IPS DF 6.9 (cell line): ENCODE measurements at regions not wholly inside any gene's neighbourhood (a gene's known extent, or its start where the extent isn't known, plus 50 kb on each side); places are given as distances from the start of the nearest gene placed in this dataset.

Source experiments
- DNase-seq: peaks from one replicate; pipeline ENCODE4 v3.0.0-alpha.2; 2013; ENCODE audit warnings: low read depth, low spot score
- H3K27ac ChIP-seq: one replicate; pipeline ENCODE4 v1.5.1; 2013; ENCODE audit warnings: low read length, control low read depth
- H3K27me3 ChIP-seq: 2 replicates; pipeline ENCODE4 v1.6.1; 2013; ENCODE audit warnings: mild to moderate bottlenecking, low read length; ENCODE audit not compliant: control insufficient read depth, insufficient read depth
- H3K36me3 ChIP-seq: 2 replicates; pipeline ENCODE4 v1.6.1; 2013; ENCODE audit warnings: low read length; ENCODE audit not compliant: control insufficient read depth, insufficient read depth
- H3K4me1 ChIP-seq: 2 replicates; pipeline ENCODE4 v1.6.1; 2013; ENCODE audit warnings: low read length; ENCODE audit not compliant: control insufficient read depth, insufficient read depth
- H3K4me3 ChIP-seq: 2 replicates; pipeline ENCODE4 v1.5.1; 2013; ENCODE audit warnings: mild to moderate bottlenecking, low read length
- H3K9me3 ChIP-seq: 2 replicates; pipeline ENCODE4 v1.6.1; 2013; ENCODE audit warnings: low read length, inconsistent platforms; ENCODE audit not compliant: control insufficient read depth, insufficient read depth
- WGBS: extraction: QIAGEN DNeasy Blood & Tissue Kit; methylation state at CpG from one replicate; pipeline ENCODE4 v1.1.7; 2013; ENCODE audit warnings: mixed read lengths, missing lambda C conversion rate; ENCODE audit not compliant: insufficient read length, insufficient coverage; 5-methylcytosine and 5-hydroxymethylcytosine counted together

DNA sequence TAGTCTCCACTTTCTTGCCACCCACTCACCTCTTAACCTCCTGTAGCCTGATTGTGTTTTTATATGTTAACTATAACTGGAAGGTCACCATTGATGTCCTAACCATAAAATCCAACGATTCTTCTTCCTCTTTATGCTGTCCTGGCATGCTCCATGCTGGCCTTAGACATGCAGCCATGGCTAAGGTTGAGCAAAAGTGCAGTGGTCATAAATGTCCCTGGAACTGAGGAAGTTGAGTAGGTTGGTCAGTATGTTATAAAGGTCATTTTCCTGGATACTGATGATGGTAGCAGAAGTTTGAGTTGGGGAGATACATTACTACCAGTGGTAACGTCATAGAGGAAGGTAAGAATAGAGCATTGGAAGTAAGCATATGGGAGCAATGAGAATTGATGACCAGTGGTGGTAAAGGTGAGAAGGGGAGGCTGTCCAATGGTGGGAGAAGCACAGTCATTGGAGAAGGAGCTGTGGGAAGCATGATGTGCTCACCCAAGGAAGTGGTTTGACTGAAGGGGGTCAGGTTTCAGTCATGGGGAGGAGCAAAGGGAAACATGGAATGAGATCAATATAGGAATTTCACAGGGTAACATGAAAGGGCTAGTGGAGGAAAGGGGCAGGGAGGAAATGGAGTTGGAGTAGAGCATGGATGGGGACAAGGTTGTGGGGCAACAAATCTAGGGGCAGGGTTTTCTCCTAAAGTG is 240.8 kb downstream of the DACT1 start:
- WGBS: no CpG with 5 or more reads among the region's 2 CpGs
- no peaks in the 10 kb centered on the region for H3K36me3 ChIP-seq
- H3K27ac ChIP-seq: no peak overlapping the region
- H3K9me3 ChIP-seq: no peaks in the 10 kb centered on the region
- no peaks in the 10 kb centered on the region for H3K4me1 ChIP-seq
- H3K4me3 ChIP-seq: no peak overlapping the region
- no peaks in the 10 kb centered on the region for H3K27me3 ChIP-seq
- DNase-seq: no peak

DNA sequence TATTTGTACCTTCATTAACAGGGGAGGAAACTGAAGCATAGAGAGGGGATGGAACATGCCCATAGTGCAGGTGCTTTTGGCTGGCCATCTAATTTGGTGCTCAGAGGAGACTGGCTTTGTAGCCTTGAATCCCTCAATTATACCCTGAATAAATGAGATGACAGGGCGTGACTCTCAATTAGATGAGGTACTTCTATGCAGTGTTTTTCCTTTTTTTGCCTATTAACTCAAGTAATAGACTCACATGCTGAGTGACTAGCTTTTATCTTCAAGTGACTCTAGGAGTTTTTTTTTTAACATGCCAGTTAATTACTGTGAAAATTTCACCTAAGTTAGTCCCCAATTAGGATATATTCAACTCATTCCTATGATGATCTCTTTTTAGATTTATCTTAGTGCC is 243.7 kb downstream of the DACT1 start:
- DNase-seq: no peak
- Histone ChIP-seq H3K4me1 (no peaks in the 10 kb centered on the region), H3K9me3 (no peaks in the 10 kb centered on the region), H3K4me3 (no peak overlapping the region), H3K27me3 (no peaks in the 10 kb centered on the region), H3K36me3 (no peaks in the 10 kb centered on the region), H3K27ac (no peak overlapping the region)
- no CpG with 5 or more reads among the region's 1 CpG for WGBS

DNA sequence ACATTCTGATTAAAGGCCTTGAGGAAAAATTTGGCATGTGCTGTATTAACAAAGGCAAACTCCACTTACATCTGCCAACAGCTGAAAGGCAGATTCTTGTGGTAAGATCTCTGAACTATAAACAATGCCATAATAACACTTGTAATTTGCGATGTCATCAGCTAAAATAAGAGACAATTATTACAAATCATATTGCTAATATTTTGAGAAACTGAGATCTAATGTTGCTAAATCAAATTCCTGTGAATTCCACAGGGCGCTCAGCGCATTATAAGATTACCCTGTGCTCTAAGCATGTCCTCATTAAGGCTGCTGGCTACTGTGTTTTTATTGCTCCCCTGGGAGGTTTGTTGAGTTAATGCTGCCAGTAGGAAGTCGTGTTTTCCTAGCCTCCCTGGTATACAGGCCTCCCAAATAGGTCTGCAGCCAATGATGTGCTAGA is 244.8 kb downstream of the DACT1 start:
- no peaks in the 10 kb centered on the region for H3K9me3 ChIP-seq
- H3K27me3 ChIP-seq: no peaks in the 10 kb centered on the region
- no peaks in the 10 kb centered on the region for H3K4me1 ChIP-seq
- no peaks in the 10 kb centered on the region for H3K36me3 ChIP-seq
- H3K4me3 ChIP-seq: no peak overlapping the region
- no CpG with 5 or more reads among the region's 4 CpGs for WGBS
- no peak overlapping the region for H3K27ac ChIP-seq
- DNase-seq: no peak

DNA sequence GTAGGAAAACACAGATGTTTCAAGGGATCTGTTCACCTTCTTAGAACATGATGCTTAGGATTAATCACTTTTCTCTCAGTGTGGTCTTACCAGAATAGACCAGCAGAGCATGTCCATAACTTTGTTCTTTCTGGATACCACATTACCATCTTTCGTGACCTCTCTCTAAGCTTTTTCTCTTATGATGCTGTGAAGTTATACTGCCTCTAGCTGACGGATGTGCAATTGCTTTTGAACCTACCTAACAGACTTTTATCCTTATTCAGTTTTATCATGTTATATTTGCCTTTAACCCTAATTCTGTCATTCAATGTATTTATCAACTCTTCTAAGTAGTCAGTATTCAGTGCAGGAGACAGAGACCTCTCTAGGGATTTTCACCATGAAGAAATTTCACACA is 246.7 kb downstream of the DACT1 start:
- no CpG with 5 or more reads among the region's 2 CpGs for WGBS
- Histone ChIP-seq H3K27ac (no peak overlapping the region), H3K9me3 (no peaks in the 10 kb centered on the region), H3K36me3 (no peaks in the 10 kb centered on the region), H3K27me3 (no peaks in the 10 kb centered on the region), H3K4me3 (no peak overlapping the region), H3K4me1 (no peaks in the 10 kb centered on the region)
- no peak for DNase-seq

DNA sequence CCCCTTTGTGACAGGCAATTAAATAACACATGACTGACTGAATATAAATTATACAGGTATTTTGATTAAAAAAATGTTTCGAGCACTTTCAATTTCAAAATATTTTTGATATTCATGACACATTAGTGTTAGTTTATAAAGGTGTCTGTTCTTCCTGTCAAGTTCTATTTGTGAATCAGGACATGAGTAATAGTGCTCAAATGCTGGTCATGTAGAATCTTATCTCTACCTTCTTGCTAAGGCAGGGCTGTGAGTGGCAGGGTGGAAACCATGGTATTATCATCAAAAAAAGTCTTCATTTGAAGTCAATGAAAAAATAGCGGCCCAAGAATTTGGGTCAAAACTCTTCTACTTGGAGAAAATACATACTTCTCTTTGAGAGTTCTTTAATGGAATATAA is 250.2 kb downstream of the DACT1 start:
- H3K27me3 ChIP-seq: no peaks in the 10 kb centered on the region
- no peak overlapping the region for H3K4me3 ChIP-seq
- no peak for DNase-seq
- no CpG with 5 or more reads among the region's 2 CpGs for WGBS
- H3K4me1 ChIP-seq: no peaks in the 10 kb centered on the region
- no peak overlapping the region for H3K27ac ChIP-seq
- no peaks in the 10 kb centered on the region for H3K9me3 ChIP-seq
- no peaks in the 10 kb centered on the region for H3K36me3 ChIP-seq

DNA sequence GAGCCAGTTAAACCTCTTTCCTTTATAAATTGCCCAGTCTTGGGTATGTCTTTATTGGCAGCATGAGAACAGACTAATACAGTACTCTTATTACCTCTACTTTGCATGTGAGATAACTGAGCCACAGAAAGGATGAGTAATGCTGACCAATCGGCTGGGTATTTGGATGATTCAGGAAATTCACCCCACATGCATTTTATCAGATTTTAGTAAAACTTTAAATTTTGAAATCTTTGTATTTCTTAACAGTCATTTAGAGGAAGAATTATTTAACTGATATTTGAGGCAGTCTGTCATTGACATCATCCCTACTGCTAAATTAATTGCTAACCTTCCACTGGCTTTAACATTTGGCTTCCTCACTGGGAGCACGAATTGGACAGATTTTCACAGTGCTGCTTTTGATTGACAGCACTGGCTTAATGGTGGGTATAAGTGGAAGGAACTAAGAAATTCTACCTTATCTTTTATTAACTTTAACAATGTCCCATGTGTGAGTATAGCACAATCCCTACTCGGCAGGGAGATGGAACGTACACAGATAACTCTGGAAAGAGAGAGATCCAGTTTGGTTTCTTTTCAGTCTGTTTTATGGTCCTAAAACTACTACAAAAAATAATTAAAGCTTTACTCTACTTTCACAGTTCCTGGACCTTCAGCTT is 261.0 kb downstream of the DACT1 start:
- Histone ChIP-seq H3K4me1 (no peaks in the 10 kb centered on the region), H3K4me3 (no peak overlapping the region), H3K27ac (no peak overlapping the region), H3K9me3 (no peaks in the 10 kb centered on the region), H3K36me3 (no peaks in the 10 kb centered on the region), H3K27me3 (no peaks in the 10 kb centered on the region)
- no CpG with 5 or more reads among the region's 4 CpGs for WGBS
- no peak for DNase-seq

DNA sequence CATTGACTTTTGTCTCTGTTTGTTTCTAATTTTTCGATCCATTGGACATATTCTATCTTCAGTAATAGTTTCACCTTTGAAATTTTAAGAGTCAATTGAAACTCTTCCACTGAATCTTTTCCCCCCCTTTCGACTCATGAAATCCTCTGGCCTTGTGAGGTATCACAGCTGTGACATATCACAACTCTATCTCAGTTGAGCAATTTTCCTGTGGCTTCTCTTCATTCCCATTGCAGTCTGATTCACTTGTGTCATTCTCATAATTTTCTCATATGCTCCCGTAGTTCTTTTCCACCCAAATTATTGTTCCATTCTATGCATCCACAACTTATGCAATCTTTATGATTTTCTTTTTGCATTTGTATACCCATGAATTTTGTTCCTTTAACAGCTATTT is 261.6 kb downstream of the DACT1 start:
- Histone ChIP-seq H3K27ac (no peak overlapping the region), H3K27me3 (no peaks in the 10 kb centered on the region), H3K9me3 (no peaks in the 10 kb centered on the region), H3K36me3 (no peaks in the 10 kb centered on the region), H3K4me1 (no peaks in the 10 kb centered on the region), H3K4me3 (no peak overlapping the region)
- DNase-seq: no peak
- WGBS: no CpG with 5 or more reads among the region's 3 CpGs

DNA sequence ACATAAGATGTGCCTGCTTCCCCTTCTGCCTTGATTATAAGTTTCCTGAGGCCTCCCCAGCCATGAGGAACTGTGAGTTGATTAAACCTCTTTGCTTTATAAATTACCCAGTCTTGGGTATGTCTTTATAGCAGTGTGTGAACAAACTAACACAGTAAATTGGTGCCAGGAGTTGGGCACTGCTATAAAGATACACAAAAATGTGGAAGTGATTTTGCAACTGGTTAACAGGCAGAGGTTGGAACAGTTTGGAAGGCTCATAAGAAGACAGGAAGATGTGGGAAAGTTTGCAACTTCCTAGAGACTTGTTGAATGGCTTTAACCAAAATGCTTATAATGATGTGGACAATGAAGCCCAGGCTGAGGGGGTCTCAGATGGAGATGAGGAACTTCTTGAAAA is 264.1 kb downstream of the DACT1 start:
- no peak overlapping the region for H3K4me3 ChIP-seq
- DNase-seq: no peak
- H3K9me3 ChIP-seq: no peaks in the 10 kb centered on the region
- no peak overlapping the region for H3K27ac ChIP-seq
- H3K36me3 ChIP-seq: no peaks in the 10 kb centered on the region
- H3K4me1 ChIP-seq: no peaks in the 10 kb centered on the region
- no peaks in the 10 kb centered on the region for H3K27me3 ChIP-seq

DNA sequence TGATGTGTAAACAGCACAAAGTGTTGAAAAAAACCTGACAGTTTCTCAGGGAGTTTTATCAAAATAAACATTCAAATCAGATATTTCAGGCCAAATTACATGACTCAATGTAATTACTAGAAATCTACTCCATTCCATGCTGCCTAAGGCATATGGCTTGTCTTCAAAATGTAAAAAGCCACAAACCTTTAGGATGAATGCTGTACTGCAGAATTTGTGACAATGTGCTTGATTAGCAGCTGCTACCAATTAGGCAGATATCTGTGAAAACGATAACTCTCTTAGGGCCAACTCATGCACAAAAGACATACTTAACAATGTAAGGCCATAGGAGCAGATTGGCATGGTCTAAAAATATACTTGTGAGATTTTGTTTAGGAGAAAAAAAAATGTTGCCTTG is 267.0 kb downstream of the DACT1 start:
- DNase-seq: no peak
- no peaks in the 10 kb centered on the region for H3K36me3 ChIP-seq
- no peaks in the 10 kb centered on the region for H3K4me1 ChIP-seq
- H3K27ac ChIP-seq: no peak overlapping the region
- H3K9me3 ChIP-seq: no peaks in the 10 kb centered on the region
- no CpG with 5 or more reads among the region's 1 CpG for WGBS
- no peak overlapping the region for H3K4me3 ChIP-seq
- H3K27me3 ChIP-seq: no peaks in the 10 kb centered on the region

DNA sequence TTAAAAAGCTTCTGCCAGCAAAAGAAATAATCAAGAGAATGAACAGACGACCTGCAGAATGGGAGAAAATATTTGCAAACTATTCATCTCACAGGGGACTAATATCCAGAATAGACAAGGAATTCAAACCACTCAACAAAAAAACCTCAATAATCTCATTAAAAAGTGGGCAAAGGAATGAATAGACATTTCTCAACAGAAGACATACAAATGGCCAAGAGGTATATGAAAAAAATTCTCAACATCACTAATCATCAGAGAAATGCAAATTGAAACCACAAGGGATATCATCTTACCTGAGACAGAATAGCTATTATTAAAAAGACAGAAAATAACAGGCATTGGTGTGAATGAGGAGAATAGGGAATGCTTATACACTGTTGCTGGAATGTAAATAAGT is 270.0 kb downstream of the DACT1 start:
- Histone ChIP-seq H3K27me3 (no peaks in the 10 kb centered on the region), H3K36me3 (no peaks in the 10 kb centered on the region), H3K9me3 (no peaks in the 10 kb centered on the region), H3K4me3 (no peak overlapping the region), H3K4me1 (no peaks in the 10 kb centered on the region), H3K27ac (no peak overlapping the region)
- no CpG with 5 or more reads among the region's 1 CpG for WGBS
- no peak for DNase-seq

DNA sequence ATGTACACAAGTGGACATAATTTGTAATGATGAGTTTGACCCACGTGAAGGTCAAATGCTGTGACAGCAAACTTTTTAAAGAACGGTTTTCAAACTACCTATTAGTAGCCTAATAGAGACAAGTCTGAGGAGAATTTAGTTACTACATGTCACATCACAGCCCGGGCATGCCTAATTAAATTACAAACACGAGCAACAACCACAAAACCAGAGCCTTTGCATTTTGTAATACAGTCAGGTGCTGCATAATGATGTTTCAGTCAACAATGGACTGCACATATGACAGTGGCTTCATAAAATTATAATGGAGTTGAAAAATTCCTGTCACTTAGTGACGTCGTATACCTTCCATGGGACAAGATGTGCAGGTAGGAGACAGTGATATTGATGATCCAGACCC is 274.5 kb downstream of the DACT1 start:
- H3K4me1 ChIP-seq: no peaks in the 10 kb centered on the region
- no peaks in the 10 kb centered on the region for H3K36me3 ChIP-seq
- no peak for DNase-seq
- H3K9me3 ChIP-seq: no peaks in the 10 kb centered on the region
- WGBS: no CpG with 5 or more reads among the region's 6 CpGs
- H3K4me3 ChIP-seq: no peak overlapping the region
- H3K27ac ChIP-seq: no peak overlapping the region
- no peaks in the 10 kb centered on the region for H3K27me3 ChIP-seq
